Anterior cingulate cortex (tissue), 58 donors: ENCODE measurements at regions not wholly inside any gene's neighbourhood (a gene's known extent, or its start where the extent isn't known, plus 50 kb on each side); places are given as distances from the start of the nearest gene placed in this dataset.
"Not testable (repeated sequence)": the region's sequence is repeated elsewhere in the genome, so short reads cannot be mapped to it uniquely, and the experiment has no call there.

Experiments
- DNase-seq, 58 donors: peaks; one replicate each; lab custom pipeline; 2025; lab: John Stamatoyannopoulos, UW

GRCh38 chr2:2501454-2502200 lies 170.6 kb upstream of the MYT1L start:
- no peak for DNase-seq

GRCh38 chr2:2495606-2496005 lies 164.5 kb upstream of the MYT1L start:
- DNase-seq, result no peak

- no peak for DNase-seq
These were observed 162.4 kb upstream of the MYT1L start for GRCh38 chr2:2493496-2493895.

GRCh38 chr2:2492800-2493199 lies 161.7 kb upstream of the MYT1L start:
- no peak for DNase-seq

GRCh38 chr2:2491964-2492363 lies 160.9 kb upstream of the MYT1L start:
- DNase-seq, result no peak

GRCh38 chr2:2484301-2484700 lies 153.2 kb upstream of the MYT1L start:
- DNase-seq, result no peak

GRCh38 chr2:2482851-2483250 lies 151.8 kb upstream of the MYT1L start:
- DNase-seq, result no peak

GRCh38 chr2:2472881-2473280 lies 141.8 kb upstream of the MYT1L start:
- no peak for DNase-seq

GRCh38 chr2:2472044-2472443 lies 141.0 kb upstream of the MYT1L start:
- no peak for DNase-seq

- DNase-seq, result no peak
These were observed 135.5 kb upstream of the MYT1L start for GRCh38 chr2:2466534-2466933.

GRCh38 chr2:2464643-2465042 lies 133.6 kb upstream of the MYT1L start:
- DNase-seq, result no peak

GRCh38 chr2:2464094-2464493 lies 133.0 kb upstream of the MYT1L start:
- no peak for DNase-seq

GRCh38 chr2:2456721-2457120 lies 125.6 kb upstream of the MYT1L start:
- no peak for DNase-seq

- no peak for DNase-seq
These were observed 124.1 kb upstream of the MYT1L start for GRCh38 chr2:2455151-2455550.

GRCh38 chr2:2452961-2453360 lies 121.9 kb upstream of the MYT1L start:
- DNase-seq, result no peak

GRCh38 chr2:2451275-2451674 lies 120.2 kb upstream of the MYT1L start:
- DNase-seq, result not testable (repeated sequence)

- no peak for DNase-seq
These were observed 117.1 kb upstream of the MYT1L start for GRCh38 chr2:2448178-2448577.

- DNase-seq, result no peak
These were observed 91.5 kb upstream of the MYT1L start for GRCh38 chr2:2422621-2423020.

- DNase-seq, result no peak
These were observed 82.5 kb upstream of the MYT1L start for GRCh38 chr2:2413525-2413924.

- no peak for DNase-seq
These were observed 79.9 kb upstream of the MYT1L start for GRCh38 chr2:2410987-2411386.

GRCh38 chr2:2409481-2409880 lies 78.4 kb upstream of the MYT1L start:
- no peak for DNase-seq

GRCh38 chr2:2405780-2406179 lies 74.7 kb upstream of the MYT1L start:
- DNase-seq, result no peak
